Keratinocyte (primary cell): ENCODE measurements at regions not wholly inside any gene's neighbourhood (a gene's known extent, or its start where the extent isn't known, plus 50 kb on each side); places are given as distances from the start of the nearest gene placed in this dataset.

Source experiments
- CTCF ChIP-seq, 3 experiments: IDR thresholded peaks in 1 of 3; conservative IDR thresholded peaks in 1 of 3; optimal IDR thresholded peaks in 1 of 3; 2 replicates in 2 of 3; 3 replicates in 1 of 3; pipeline versions ENCODE3 to v1.5.1; 2011; ENCODE audit warnings: low read length in 3 of 3, mild to moderate bottlenecking in 3 of 3, moderate library complexity in 2 of 3, control low read depth in 1 of 3, inconsistent platforms in 1 of 3; ENCODE audit not compliant: insufficient read depth in 2 of 3; ENCODE audit errors: extremely low read depth in 1 of 3
- EZH2 ChIP-seq: IDR thresholded peaks from one replicate; pipeline ENCODE4 v1.6.1; 2012; ENCODE audit warnings: inconsistent platforms, mild to moderate bottlenecking, low read length, moderate library complexity

- TF ChIP-seq CTCF (optimal IDR thresholded peaks at IDR 0.05 in 1 of 3, IDR thresholded peaks at IDR 0.05 in 1 of 3, conservative IDR thresholded peaks at IDR 0.05 in 1 of 3; ENCODE audit: extremely low read depth in 1 of 3, insufficient read depth in 2 of 3, low read length in 3 of 3) = no peak
- TF ChIP-seq EZH2 = no peak
Observed at GRCh38 chr11:80925321-80925720, 1484.5 kb upstream of the TENM4 start.
